ENCODE measurements at regions not wholly inside any gene's neighbourhood (a gene's known extent, or its start where the extent isn't known, plus 50 kb on each side); places are given as distances from the start of the nearest gene placed in this dataset.

DNA sequence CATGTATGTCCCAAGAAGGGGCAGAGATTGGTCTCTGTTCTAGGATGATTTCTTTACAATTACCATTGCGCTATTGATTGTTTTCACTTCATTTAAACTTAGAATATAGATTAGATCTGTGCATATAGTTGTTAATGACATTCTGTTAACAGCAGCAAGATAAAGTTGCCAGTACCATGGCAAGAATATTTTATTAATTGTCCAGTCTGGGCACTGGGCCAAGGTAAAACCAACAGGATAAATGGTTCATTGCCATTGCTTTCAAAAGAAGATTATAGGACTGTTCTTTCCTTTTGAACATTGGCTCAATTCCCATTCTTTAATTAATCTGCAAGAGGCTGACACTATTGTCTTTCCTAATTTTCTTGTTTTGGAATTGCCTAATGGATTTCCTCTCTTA, 592.4 kb downstream of the RFPL4B start:
- TF ChIP-seq POLR2A (IDR thresholded peaks at IDR 0.05) = no peak
- TF ChIP-seq, protein P1, sequence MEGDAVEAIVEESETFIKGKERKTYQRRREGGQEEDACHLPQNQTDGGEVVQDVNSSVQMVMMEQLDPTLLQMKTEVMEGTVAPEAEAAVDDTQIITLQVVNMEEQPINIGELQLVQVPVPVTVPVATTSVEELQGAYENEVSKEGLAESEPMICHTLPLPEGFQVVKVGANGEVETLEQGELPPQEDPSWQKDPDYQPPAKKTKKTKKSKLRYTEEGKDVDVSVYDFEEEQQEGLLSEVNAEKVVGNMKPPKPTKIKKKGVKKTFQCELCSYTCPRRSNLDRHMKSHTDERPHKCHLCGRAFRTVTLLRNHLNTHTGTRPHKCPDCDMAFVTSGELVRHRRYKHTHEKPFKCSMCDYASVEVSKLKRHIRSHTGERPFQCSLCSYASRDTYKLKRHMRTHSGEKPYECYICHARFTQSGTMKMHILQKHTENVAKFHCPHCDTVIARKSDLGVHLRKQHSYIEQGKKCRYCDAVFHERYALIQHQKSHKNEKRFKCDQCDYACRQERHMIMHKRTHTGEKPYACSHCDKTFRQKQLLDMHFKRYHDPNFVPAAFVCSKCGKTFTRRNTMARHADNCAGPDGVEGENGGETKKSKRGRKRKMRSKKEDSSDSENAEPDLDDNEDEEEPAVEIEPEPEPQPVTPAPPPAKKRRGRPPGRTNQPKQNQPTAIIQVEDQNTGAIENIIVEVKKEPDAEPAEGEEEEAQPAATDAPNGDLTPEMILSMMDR (IDR thresholded peaks at IDR 0.05) = no peak
